ENCODE measurements at regions not wholly inside any gene's neighbourhood (a gene's known extent, or its start where the extent isn't known, plus 50 kb on each side); places are given as distances from the start of the nearest gene placed in this dataset.
"Not testable (repeated sequence)": the region's sequence is repeated elsewhere in the genome, so short reads cannot be mapped to it uniquely, and the experiment has no call there.

DNA sequence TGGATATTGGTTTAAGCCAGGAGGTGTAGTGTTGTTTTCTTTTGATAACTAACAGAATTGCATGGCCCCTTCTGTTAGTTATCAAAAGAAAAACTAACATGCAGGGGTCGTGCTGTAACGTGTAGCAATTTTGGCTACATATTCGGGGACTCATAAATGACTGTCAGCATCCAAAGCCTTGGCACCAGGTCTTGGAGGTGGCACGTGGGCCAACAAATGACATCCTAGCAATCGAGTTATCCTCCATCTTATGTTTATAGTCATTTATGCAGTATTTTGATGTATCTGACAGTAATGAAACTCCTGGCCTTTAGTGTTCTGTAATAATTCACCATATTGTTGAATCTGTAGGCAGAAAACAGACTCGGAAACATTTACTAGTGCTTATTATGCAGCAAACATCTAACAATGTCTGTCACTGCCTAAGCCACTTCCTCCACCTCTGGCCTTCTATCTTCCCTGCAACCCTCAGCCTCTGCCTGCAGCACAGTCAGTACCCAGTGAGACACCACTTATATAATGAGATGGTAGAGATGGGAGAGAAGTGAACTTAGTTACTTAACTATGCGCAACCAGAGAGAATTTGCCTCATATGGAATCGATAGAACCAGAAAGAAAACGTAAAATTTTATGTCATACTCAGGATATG lies 184.6 kb downstream of the AEBP2 start:
- no peak for DNase-seq (ENCODE audit: low read depth, low spot score)
- H3K27ac ChIP-seq: no peak overlapping the region

DNA sequence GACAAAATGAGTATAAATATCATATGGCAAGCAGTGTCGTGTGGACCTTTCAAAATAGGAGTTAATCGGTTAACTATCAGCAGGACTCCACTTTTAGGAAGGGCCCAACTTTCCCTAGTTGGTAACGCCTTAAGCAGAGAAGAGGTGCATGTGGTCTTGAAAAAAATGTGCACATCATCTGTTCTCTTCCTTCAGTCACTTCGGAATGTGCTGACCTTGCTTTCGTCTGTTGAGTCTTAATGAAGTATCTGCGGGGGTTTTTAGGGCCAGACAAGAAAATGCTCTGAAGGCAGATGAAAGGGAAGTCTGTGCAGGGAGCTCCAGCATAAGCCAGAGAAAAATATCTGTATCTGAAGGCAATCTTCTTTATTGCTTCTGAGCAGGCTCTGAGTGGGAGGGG lies 185.2 kb downstream of the AEBP2 start:
- DNase-seq (ENCODE audit: low read depth, low spot score): no peak
- no peak overlapping the region for H3K27ac ChIP-seq

DNA sequence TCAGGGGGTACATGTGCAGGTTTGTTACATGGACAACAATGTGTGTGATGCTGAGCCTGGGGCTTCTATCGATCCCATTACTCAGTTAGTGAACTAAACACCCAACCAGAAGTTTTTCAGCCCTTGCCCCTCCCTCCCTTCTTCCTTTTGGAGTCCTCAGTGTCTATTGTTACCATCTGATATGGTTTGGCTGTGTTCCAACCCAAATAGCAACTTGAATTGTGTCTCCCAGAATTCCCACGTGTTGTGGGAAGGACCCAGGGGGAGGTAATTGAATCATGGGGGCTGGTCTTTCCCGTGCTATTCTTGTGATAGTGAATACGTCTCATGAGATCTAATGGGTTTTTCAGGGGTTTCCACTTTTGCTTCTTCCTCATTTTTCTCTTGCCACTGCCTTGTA lies 186.3 kb downstream of the AEBP2 start:
- not testable (repeated sequence) for H3K27ac ChIP-seq; DNase-seq (ENCODE audit: low read depth, low spot score)

DNA sequence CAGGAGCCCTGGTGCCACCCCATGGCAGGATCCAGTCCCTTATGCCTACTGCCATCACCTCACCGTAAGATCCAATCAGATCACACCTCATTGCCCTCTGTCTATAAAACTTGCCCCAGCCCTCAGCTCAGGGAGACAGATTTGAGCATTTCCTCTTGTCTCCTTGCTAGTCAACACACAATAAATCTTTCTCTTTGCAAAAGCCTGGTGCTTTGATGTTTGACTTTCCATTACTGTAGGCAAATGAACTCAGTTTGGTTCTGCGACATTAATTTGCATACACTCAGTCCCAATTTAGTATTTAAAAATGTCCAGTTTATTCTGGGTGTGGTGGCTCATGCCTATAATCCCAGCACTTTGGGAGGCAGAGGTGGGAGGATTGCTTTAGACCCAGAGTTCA lies 188.4 kb downstream of the AEBP2 start:
- no peak overlapping the region for H3K27ac ChIP-seq
- no peak for DNase-seq (ENCODE audit: low read depth, low spot score)

DNA sequence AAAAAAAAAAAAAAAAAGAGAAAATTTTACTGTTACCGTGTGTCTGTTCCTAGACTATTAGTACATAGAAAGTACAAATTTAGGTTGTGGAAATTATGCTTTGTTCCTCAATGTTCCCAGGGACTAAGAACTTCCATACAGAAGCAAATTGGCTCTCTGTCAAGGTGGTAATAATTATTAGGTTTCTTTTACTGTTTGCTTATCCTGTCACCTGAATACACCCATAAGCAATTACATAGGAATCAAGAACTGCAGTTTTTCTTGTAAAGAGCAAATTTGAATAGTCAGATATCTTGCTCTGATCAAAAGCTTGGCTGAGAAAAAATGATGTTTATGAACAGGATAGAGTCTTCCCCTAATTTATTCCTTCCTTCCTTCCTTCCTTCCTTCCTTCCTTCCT lies 191.2 kb downstream of the AEBP2 start:
- no peak for DNase-seq (ENCODE audit: low read depth, low spot score)
- no peak overlapping the region for H3K27ac ChIP-seq

DNA sequence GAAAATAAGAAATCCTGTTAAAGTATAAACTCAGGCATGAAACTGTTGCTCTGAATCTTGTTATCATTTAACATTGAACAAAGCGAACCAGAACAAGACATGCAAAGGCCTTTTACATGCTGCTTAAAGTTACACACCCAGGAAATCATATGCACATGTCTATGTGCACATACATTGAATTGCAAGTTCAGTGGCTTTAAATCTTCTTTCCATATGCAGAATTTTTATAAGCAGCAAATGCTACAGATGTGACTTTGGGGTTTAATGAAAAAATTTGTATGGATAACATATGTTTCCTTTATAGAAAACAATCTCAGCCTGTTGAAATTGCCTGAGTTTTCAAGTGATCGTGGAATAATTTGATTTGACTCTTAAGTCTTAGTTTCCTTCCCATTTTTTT lies 193.9 kb downstream of the AEBP2 start:
- DNase-seq (ENCODE audit: low read depth, low spot score): no peak
- no peak overlapping the region for H3K27ac ChIP-seq

DNA sequence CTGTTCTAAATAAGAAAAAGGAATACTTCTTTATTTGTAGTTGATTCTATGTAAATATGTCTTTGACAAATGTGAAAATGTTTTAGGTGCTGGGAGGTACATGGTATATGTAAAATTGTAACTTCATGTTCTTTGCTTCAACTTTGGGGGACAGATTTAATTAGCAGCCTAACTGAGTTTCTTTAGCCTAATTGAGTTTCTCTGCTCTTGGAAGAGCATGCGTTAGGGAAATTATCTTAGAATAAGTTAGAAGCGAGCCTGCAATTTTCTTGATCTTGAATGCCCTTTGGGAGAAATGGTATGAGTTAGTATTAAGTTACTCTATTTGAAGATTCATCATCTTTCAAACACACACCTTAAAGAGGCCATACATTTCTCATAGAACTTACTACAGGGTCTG lies 194.3 kb downstream of the AEBP2 start:
- no peak overlapping the region for H3K27ac ChIP-seq
- DNase-seq (ENCODE audit: low read depth, low spot score): no peak

DNA sequence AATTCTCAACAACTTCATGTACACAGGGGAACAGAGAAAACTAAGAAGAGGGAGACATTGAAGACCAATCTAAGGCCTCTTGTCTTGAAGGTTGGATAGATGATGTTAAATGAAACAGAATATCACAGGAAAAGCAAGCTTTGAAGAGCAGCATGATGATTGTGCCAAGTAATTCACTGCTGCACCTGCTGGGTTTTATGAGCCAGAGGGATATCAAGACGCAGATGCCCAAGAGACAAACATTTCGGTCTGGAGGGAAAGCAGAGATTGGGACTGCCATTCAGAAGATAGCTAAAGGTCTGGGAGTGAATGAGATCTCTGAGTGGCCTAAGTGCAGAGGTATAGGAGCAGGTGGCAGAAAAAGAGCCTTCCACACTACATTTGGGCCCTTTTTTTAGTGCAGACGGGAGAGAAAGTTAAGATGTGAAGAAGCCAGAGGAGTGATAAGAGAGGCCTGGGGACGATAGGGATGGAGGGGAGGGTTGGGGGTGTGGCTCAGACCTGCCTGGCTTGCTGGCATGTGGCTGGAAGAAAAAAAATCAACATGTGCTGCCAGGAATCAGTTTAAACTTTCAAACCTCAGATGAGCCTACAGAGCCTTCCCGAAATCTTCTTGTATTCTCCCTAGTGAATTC lies 200.6 kb downstream of the AEBP2 start:
- DNase-seq (ENCODE audit: low read depth, low spot score): no peak
- no peak overlapping the region for H3K27ac ChIP-seq

DNA sequence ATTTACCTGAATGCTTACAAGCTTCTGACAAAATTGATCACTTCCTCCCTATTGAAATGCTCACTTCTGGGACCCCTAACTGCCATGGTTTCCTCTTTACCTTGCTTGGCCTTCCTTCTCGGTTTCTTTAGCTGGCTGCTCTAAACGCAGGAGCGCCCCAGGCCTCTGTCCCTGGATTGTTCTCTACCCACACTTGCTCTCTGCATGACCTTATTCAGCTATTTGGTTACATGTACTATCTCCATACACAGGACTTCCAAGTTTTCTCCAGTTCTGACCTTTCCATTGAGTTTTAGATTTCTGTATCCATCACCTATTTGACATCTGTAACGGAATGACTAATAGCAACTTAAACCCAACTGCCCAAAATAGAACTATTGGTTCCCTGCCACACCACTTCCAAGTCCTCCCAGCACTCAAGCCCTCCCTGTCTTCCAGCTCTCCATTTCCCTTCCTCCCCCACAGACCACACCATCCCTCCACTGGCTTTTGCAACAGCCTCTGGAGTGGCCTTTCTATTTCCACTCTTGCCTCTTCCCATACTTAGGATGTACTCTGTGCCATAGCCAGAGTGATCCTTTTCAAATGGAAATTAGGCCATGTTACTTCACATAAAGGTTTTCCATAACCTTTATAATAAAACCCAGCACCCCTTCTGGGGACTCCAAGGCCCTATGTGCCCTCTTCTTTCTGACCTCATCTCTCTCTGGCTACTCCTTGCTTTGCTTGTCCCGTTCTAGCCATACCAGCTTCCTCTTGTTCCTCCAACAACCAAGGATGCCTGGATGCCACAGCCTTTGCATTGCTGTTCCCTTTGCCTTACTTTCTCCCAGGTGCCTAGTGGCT lies 202.2 kb downstream of the AEBP2 start:
- no peak for DNase-seq (ENCODE audit: low read depth, low spot score)
- no peak overlapping the region for H3K27ac ChIP-seq

DNA sequence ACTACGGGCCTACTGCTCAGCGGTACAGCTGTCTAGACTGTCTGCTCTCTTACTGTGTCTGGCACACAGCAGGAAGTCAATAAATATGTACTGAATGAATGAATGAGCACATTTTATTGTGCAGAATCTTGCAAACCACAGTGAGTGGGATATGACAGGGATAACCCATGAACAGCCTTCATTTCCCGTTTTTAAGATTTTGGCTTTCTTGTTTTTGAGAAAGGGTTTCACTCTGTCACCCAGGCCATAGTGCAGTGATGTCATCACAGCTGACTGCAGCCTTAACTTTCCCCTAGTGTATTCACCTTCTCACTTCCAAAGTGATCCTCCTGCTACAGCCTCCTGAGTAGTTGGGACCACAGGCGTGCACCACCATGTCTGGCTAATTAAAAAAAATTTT lies 203.1 kb downstream of the AEBP2 start:
- no peak for DNase-seq (ENCODE audit: low read depth, low spot score)
- H3K27ac ChIP-seq: no peak overlapping the region

DNA sequence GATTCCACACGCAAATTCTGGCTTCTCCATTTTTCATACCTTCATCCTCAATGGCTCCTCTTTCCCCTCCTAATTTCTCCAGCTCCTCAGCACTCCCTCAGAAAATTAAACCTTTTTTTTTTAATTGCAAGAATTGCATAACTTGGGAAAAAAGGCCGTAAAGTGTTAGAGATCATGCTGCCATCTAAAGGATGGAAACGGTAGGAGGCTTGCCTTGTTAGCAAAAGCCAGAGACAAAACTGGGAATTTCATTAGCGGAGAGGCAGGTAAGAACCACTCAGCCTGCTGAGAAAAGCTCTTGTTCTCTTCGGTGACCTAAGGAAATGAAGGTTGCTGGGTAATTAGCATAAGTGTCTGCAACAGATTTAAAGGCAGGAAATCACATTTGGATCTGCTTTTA lies 204.3 kb downstream of the AEBP2 start:
- no peak for DNase-seq (ENCODE audit: low read depth, low spot score)

DNA sequence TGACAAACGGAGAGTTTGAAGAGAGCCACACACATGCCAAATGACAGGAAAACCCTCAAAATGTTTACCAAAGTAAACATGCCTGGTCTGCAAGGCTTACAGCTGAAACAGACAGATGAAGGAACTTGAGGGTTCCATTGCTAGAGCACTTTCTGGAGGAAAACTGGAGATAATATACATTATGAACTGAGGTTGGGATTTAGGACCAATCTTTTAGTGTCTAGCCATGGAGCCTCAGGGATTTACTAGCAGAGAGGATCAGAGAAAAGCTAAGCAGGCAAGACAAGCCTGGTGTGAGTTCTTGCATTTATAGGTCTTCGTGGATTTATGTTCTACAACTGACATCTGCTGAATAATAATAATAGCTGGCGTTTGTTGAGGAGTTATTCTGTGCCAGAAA lies 205.3 kb downstream of the AEBP2 start:
- DNase-seq (ENCODE audit: low read depth, low spot score): no peak
- no peak overlapping the region for H3K27ac ChIP-seq

More for the DNA sequence above, 204.3 kb downstream of the AEBP2 start:
- H3K27ac ChIP-seq: no peak overlapping the region

DNA sequence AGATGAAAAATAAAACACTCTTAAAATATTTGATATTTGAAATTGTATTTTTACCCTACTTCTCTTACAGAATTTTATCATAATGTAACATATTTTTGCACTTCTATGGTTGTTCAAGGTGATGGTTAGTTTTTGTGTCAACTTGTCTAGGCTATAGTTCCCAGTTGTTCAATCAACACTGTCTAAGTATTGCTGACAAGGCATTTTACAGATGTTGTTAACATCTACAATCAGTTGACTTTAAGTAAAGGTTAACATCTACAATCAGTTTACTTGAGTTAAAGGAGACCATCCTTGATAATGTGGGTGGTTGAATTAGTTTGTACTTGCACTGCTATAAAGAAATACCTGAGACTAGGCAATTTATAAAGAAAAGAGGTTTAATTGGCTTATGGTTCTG lies 206.5 kb downstream of the AEBP2 start:
- no peak overlapping the region for H3K27ac ChIP-seq
- DNase-seq (ENCODE audit: low read depth, low spot score): no peak

DNA sequence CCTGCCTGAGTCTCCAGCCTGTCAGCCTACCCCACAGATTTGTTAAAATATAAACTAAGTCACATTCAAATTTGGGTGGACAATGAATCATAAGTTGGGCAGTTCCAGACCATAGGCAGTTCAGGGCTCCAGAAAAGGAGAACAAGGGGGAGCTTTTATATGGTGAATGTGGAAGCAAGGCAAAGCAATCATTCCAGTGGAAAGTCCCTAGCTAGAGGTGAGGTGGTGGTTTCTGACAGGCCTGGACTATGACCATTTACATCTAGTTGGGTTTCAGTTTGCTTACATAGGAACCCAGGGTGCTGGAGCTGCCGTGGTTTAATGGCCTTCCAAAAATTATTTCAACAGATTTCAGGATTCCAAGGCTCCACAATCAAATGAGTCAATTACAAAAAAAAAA lies 207.3 kb downstream of the AEBP2 start:
- no peak overlapping the region for H3K27ac ChIP-seq
- no peak for DNase-seq (ENCODE audit: low read depth, low spot score)

DNA sequence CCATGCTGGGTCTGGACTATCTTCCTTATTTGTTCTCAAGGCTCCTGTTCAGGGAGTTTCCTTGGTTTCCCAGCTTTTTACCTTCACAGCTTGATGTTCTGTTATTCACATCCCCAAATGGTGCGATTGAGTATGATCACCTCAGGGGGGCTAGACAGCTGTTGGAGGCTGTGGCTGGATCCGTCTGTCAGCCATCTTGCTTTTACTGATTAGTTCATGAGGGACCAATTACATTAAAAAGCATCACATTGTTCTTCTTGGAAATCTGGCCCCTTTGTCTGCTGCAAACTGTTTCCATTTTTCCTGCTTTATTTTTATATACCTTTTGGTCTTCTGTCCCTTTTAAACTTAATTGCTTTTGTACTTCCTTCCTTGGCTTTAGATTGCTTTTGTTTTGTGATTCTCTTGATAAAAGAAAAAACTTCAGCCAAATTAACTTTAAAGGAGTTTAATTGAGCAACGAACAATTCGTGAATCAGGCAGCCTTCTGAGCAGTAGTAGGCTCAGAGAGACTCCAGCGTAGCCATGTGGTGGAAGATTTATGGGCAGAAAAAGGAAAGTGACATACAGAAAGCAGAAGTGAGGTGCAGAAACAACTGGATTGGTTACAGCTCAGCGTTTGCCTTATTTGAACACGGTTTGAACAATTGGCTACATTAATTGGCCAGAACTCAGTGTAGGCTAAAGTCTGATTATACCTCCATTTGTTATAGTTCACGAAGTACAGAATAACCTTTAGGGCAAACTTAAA lies 208.7 kb downstream of the AEBP2 start:
- no peak for DNase-seq (ENCODE audit: low read depth, low spot score)

DNA sequence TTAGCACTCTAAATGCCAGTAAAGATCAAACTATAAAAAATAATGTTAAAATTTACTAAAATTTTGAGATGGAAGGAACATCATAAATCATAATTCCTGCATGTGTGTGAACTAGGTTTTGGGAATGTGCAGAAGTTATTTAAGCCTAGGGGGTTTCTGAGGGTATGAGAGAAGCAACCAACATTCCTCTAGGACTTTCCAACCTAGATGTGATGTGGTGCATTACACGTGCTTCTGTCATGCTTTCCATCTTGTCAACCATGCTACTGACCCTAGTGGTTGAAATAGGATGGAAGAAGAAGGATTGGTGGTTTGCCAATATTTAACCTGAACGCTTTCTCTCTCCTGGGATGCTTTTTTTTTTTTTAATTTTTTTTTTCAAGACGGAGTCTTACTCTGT lies 209.3 kb downstream of the AEBP2 start:
- no peak for DNase-seq (ENCODE audit: low read depth, low spot score)
- no peak overlapping the region for H3K27ac ChIP-seq

More for the DNA sequence above, 208.7 kb downstream of the AEBP2 start:
- H3K27ac ChIP-seq: no peak overlapping the region

DNA sequence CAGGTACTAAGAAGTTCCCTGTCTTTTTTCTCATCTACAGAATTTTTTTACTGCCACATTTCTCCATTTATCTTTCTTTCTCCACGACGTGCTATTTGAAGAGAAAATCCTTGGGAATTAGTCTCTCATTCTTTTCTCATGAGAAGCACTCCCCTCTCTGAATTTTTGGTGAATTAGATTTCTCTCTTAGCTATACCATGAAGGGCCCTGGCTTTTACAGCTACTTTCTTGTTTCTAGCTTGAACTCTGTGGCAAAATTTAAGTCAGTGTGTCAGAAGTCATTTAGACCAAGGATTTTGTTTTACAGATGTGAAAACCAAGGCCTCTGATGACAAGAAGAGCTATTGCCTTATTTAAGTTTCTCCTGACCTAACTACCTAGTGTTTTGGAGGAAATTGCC lies 213.1 kb downstream of the AEBP2 start:
- no peak for DNase-seq (ENCODE audit: low read depth, low spot score)
- H3K27ac ChIP-seq: no peak overlapping the region

DNA sequence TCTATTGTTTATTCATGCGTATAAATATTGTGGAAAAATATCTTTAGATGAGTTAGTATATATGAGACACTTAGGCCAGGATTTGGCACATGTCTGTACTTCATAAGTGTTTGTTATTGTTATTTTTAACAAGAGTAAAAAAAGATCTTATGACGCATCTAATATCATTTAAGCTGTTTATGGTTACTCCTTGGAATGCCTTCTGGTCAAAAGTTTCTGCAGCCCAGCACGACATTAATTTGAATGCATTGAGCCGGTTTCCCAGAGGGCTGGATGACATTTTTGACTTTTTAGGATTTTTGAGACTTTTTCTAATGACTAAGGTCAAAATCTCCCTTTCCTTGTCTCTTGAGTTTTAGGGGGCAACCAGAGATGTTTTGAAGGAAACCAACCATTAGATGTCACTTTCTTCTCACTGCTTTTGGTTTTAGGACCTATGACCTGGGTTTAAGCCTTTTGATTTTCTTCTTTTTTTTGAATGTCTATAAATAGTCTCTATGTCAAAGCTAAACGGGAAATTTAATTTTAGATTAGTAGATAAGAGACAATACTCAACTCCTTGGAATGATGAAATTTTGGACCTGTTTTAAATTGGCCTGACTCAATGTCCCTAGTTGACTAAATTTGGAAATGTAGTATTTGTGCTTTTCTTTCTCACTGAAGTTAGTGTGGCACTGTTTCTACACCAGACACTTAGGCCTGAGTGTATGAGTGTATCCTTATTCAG lies 215.5 kb downstream of the AEBP2 start:
- DNase-seq (ENCODE audit: low read depth, low spot score): no peak
- no peak overlapping the region for H3K27ac ChIP-seq

DNA sequence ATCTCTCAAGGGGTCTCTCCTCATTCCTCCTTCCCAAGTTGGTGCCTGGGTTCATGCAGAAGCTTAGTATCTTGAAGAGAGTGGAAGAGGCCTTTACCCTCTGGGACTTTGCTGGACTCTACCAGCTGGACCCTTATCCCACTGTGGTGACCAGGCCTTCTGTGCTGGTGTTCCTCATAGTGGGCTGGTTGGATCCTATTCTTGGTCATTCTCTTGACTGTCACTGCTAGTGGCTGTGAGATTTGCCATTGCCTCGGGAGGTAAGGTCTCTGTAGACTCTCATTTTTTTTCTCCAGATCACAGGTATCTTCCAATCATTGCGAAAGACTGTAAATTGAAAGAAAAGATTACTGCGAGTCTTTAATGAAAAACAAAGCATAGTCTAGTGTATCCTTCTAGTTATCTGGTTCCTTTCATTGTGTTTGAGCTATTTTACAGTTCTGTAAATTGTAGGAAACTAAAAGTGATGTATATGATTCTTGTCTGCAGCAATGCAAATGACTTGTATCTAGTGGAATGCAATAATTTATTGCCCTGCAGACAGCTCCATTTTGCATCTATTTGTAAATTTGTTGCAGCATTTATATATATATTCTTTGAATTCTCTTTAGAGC lies 217.9 kb downstream of the AEBP2 start:
- DNase-seq (ENCODE audit: low read depth, low spot score): no peak
- no peak overlapping the region for H3K27ac ChIP-seq

DNA sequence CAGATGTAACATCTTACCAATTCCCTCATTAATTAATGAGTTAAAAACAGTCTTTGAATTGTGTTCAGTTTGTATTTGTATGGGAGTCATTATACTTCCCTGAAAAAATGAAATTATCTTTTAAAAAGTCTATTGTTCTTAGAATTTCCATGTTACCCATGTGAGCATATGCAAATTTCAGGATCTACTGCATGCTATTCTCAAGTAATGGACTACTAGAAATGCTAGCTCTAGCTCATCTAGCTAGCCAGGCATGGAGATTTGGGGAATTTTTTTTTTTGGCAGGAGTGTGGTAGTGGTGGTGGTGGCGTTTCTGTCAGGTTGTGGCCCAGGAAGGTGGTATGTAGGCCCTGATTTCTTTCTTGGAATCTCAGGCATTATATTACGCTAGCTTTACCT lies 218.4 kb downstream of the AEBP2 start:
- no peak overlapping the region for H3K27ac ChIP-seq
- no peak for DNase-seq (ENCODE audit: low read depth, low spot score)

All from epithelial cell of prostate (primary cell).